ENCODE measurements at regions not wholly inside any gene's neighbourhood (a gene's known extent, or its start where the extent isn't known, plus 50 kb on each side); places are given as distances from the start of the nearest gene placed in this dataset.

DNA sequence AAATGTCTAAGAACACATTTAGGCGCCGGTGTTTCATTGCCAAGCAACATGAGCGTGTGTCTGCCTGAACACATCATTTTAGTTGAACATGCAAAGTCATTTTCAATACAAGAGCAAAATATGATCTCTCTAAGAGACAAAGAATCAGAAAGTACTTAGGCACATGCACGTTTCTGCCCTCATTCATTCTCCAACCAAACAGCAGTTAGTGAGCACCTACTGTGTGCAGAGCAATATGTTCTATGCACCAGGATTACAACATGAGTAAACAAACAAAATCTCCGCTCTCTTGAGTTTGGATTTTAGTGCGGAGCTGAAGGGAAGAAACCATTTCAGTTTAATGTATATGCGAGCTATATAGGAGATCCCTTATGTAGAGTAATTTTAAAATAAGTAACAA is 71.6 kb upstream of the KLF6 start:
- no peak for FAIRE-seq

DNA sequence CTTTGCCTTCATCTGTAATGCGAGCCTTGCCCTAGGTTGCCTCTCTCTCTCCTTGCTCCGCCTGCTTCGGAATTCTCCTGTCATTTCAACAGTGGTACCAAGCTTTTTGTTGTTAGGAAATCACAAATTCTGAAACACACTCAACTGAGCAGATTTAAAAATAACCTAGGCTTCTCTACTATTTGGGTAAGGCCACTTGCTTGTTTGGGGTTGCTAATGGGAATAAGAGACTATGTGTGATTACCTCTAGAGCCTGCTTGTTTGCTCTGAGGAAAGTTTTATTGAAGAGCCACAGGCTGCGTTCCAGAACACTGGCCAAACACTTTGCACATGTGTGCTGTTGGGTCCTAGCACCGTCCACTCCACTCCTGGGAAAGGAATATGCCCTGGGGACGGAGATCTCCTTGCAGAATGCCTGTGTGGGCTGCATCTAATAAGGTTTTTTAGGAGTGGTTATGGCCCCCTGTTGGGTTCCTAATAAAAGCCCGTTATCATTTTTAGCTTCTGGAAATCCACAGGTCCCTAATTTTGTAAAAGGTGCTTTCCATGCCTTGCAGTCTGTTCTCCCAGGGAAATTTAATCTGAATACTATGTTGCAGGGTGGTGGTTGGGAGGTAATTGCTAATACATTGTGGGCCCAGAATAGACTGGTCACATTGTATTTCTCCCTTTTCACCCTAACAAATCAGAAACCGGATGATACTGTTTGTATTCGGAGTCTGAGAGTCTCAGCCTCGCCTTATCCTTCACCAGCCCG is 68.7 kb upstream of the KLF6 start:
- no peak for FAIRE-seq

GRCh38 chr10:3853016-3853415 is 68.0 kb upstream of the KLF6 start:
- FAIRE-seq: no peak

DNA sequence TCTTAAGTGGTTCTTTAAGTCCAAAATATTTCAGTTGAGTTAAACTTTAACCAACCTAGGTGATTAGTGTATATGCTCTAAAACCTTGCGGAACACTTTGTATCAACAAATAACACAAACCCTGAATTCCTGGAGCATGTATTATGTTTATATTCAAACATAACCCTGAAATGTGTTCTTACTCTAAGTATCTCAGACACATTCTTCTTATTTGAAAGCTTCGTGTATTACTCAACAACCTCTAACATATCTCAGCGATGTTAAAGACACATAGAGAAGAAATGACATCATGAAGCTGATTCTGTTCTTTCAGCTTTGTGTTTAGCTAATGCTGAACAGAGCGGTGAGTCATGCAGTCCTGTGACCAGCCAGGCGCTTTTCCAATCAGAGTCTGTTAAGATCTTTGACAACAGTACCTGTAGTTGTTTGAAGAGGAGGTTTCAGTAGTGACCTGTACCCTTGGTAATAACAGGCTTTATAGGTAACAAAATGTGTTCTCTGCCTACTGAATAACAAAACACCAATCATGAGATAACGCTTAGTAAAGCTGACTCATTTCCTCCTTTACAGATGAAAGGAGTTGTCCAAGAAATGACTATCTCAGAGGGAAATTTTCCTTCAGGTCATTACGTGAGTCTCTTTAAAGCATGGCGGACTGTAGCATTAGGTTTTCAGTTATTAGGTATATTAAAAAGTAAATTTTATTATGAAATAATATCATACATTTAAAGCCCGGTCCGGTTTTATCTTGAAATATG is 67.3 kb upstream of the KLF6 start:
- no peak for FAIRE-seq

- no peak for FAIRE-seq
Measured at GRCh38 chr10:3850999-3851937, 66.3 kb upstream of the KLF6 start.

DNA sequence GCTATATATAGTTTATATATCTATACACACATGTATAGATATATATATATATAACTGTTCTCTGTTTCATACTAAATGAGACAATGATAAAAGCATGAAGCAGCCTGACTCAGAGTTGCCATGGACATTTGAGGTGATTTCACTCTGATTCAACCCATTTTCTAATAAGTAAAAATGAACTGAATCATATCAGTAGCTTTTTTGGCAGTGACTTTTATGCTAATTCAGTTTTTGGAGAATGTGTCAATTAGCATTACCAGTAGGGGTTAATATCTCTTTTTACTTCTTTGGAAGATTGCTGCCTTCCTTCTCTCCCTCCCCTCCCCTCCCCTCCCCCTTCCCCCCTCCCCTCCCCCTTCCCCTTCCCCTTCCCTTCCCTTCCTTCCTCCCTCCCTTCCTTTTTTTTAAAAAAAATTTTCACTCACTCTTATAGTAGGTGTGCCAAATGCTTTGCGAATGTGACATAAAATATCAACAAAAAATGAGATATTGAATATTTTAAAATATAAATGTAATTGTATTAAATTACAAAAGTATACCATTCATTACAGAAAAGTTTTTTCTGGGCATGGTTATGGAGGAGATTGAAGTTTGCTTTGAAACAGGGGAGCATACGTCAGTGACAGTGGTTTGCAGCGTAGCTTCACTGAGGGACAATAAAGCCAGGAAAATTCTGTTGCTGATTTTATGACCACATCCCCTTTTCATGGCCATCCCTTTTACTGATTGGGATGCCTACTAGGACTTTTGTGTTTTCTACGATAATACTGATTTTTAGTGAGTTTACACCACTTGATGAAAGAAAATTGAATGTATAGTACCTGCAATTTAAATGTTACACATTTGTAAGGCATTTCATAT is 64.0 kb upstream of the KLF6 start:
- no peak for FAIRE-seq

DNA sequence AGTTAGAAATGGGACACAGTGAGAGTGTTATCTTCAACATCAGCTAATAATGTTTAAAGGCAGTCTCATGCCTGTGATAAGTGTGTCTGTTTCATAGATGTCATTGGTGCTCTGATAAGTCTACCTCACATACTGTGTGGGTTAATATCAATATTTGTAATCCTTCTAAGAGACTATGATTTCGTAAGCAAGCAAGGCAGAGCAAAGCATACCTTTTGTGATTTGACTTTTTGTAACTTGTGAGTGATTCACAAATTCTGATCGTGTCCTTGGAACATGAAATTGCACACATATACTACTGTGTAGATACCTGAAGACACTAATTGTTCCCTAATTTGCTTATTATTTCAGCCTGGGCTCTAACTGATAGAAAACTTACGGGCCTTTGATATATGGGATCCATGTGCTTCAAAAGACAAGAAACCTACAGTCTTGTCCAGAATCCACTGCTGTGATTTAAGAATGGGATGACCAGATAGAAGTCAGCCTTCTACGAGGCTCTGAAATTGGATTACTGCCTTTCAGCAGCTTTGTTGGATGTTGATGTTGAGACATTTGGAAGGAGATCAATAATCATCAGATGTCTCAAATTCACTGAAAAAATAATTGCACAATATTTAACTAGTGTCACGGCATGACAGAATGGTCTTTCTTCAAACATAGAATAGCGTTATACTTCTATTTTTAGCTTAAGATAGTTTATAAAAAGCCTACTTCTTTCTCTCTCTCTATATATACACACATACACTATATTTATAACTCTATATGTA is 63.2 kb upstream of the KLF6 start:
- FAIRE-seq: no peak

- no peak for FAIRE-seq
Measured at GRCh38 chr10:3846736-3847135, 61.7 kb upstream of the KLF6 start.

DNA sequence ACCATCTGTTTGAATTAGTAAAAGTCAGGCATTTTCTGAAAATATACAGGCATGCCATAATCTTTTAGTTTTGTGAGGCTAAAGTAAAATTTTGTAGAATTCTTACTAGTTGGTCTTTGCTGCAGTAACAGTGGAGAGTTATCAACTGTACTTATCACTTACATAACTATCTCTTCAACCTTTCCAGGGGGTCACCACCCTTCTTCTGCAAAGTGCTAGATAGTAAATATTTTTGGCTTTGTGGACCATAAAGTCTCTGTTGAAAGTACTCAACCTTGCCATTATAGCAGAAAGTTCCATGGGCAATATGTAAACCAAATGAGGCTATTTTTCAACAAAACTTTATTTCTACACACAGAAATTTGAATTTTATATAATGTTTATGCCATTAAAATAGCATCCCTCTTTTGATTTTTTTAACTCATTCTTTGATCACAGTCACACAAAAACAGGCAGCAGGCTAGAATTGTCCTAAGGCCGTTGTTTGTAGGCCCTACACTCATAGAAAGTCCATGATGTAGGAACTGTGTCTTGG is 59.5 kb upstream of the KLF6 start:
- no peak for FAIRE-seq

GRCh38 chr10:3838460-3839437 is 53.7 kb upstream of the KLF6 start:
- FAIRE-seq: no peak

GRCh38 chr10:3837647-3838459 is 52.8 kb upstream of the KLF6 start:
- FAIRE-seq: no peak

DNA sequence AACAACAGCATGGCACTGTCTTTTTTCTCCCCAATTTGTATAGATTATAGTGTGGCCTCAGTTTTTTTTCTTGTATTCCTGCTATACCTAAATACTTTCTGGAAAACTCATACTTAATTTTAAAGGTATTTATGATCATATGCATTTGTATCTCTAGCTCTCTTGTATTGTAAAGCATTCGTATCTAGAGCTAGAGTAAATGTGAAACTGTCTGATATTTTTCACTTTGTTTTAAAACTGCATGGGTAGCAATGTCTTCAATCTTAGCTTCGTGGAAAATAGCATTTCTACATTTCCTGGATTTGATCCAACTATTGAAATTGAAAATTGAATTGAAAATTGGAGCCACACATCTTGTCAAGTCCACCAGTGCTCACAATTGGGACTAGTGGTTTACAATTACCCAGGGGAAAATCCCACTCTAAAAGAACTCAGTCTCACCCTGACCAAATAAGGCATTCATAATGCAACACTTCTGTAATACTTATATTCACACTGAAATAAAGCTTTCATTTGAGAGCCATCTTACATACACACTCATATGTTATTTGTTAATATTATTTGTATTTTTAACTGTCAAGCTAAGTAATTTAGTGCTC is 51.3 kb upstream of the KLF6 start:
- FAIRE-seq: no peak

DNA sequence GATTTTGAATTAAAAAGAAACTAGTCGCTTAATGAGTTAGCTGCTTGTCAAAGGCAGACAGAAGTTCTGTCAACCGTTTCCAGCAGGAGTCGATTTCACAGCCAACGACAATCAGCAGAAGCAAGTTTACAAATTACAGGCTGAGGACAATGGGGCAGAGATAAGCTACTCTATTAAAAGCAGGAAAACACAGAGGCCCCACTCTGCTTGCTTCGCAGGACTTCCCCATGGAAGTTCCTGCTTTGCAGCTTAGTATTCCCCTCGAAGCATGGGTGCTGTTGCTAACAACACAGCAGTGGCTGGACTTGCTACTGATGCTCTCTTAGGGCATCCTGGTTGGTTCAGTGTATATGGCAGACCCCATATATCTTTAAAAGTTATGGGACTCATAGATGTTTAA is 50.8 kb upstream of the KLF6 start:
- FAIRE-seq: no peak

DNA sequence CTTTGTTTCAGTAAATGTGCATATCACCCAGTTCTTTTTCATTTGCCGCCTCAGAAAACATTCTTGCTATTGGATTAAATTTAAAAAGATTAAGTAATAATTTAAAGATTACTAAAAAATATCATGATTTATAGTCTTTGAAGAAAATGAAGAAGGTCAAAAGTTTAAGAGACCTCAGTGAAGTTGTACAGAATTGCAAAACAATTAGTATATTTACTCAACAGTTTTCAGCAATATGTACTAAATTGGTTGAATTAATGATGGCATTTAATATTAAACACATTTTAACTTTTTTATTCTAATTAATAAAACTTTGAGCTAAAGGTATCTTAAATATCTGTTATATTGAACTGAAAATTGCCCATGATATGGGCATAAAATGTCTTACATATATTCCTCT is 49.9 kb upstream of the KLF6 start:
- no peak for FAIRE-seq
